Glutamatergic neuron (in vitro differentiated cells): ENCODE measurements at regions not wholly inside any gene's neighbourhood (a gene's known extent, or its start where the extent isn't known, plus 50 kb on each side); places are given as distances from the start of the nearest gene placed in this dataset.

Experiments
- DNase-seq: peaks from one replicate; pipeline ENCODE4 v3.0.0; 2022
- H3K27ac Mint-ChIP-seq: one replicate; pipeline ENCODE4 v1.8.0; 2020; ENCODE audit warnings: mild to moderate bottlenecking, mixed read lengths, inconsistent platforms; ENCODE audit not compliant: unreplicated experiment
- H3K27me3 Mint-ChIP-seq: one replicate; pipeline ENCODE4 v1.8.0; 2020; ENCODE audit warnings: mild to moderate bottlenecking, moderate library complexity, mixed read lengths, inconsistent platforms; ENCODE audit not compliant: unreplicated experiment
- H3K36me3 Mint-ChIP-seq: one replicate; pipeline ENCODE4 v1.8.0; 2020; ENCODE audit warnings: mild to moderate bottlenecking, mixed read lengths, inconsistent platforms; ENCODE audit not compliant: unreplicated experiment
- H3K4me1 Mint-ChIP-seq: one replicate; pipeline ENCODE4 v1.8.0; 2020; ENCODE audit warnings: mild to moderate bottlenecking, low read depth, mixed read lengths, inconsistent platforms; ENCODE audit not compliant: unreplicated experiment
- H3K4me3 Mint-ChIP-seq: one replicate; pipeline ENCODE4 v1.8.0; 2020; ENCODE audit warnings: mild to moderate bottlenecking, mixed read lengths, inconsistent platforms; ENCODE audit not compliant: unreplicated experiment
- H3K9me3 Mint-ChIP-seq: one replicate; pipeline ENCODE4 v1.8.0; 2020; ENCODE audit warnings: mild to moderate bottlenecking, moderate library complexity, mixed read lengths, inconsistent platforms; ENCODE audit not compliant: unreplicated experiment
- CTCF ChIP-seq: fragments of 200-600 bp; sonication (generic); IDR thresholded peaks from one replicate; pipeline ENCODE4 v1.5.0; 2021; ENCODE audit not compliant: partially characterized antibody, unreplicated experiment

GRCh38 chr11:19430754-19431398 is 190.1 kb upstream of the E2F8 start:
- H3K4me1 Mint-ChIP-seq = peaks cover 58% of the 10 kb centered on the region
- H3K9me3 Mint-ChIP-seq = peaks cover 15% of the 10 kb centered on the region
- no peak for TF ChIP-seq CTCF
- no peak for DNase-seq
- H3K27ac Mint-ChIP-seq = no peak overlapping the region
- H3K27me3 Mint-ChIP-seq = peaks cover 11% of the 10 kb centered on the region
- no peak overlapping the region for H3K4me3 Mint-ChIP-seq
- peaks cover 2% of the 10 kb centered on the region for H3K36me3 Mint-ChIP-seq

GRCh38 chr11:19430346-19430745 is 189.6 kb upstream of the E2F8 start:
- H3K9me3 Mint-ChIP-seq = peaks cover 15% of the 10 kb centered on the region
- DNase-seq = no peak
- H3K27ac Mint-ChIP-seq = no peak overlapping the region

GRCh38 chr11:19429108-19429760 is 188.5 kb upstream of the E2F8 start:
- no peak for DNase-seq
- no peak for TF ChIP-seq CTCF
- peaks cover 11% of the 10 kb centered on the region for H3K27me3 Mint-ChIP-seq
- H3K9me3 Mint-ChIP-seq = peaks cover 15% of the 10 kb centered on the region
- H3K4me3 Mint-ChIP-seq = no peak overlapping the region
- H3K27ac Mint-ChIP-seq = no peak overlapping the region
- peaks cover 53% of the 10 kb centered on the region for H3K4me1 Mint-ChIP-seq
- no peaks in the 10 kb centered on the region for H3K36me3 Mint-ChIP-seq

More at GRCh38 chr11:19430346-19430745, 189.6 kb upstream of the E2F8 start:
- Mint-ChIP-seq H3K27me3 (peaks cover 11% of the 10 kb centered on the region), H3K4me3 (no peak overlapping the region), H3K36me3 (no peaks in the 10 kb centered on the region), H3K4me1 (peaks cover 57% of the 10 kb centered on the region)
- TF ChIP-seq CTCF = no peak

GRCh38 chr11:19428206-19429002 is 187.7 kb upstream of the E2F8 start:
- H3K27me3 Mint-ChIP-seq = peaks cover 11% of the 10 kb centered on the region
- no peak for DNase-seq
- H3K4me3 Mint-ChIP-seq = no peak overlapping the region
- H3K36me3 Mint-ChIP-seq = no peaks in the 10 kb centered on the region
- H3K4me1 Mint-ChIP-seq = peaks cover 46% of the 10 kb centered on the region
- no peak overlapping the region for H3K27ac Mint-ChIP-seq
- TF ChIP-seq CTCF = no peak
- H3K9me3 Mint-ChIP-seq = peaks cover 15% of the 10 kb centered on the region
